NT2/D1 (cell line): ENCODE measurements at regions not wholly inside any gene's neighbourhood (a gene's known extent, or its start where the extent isn't known, plus 50 kb on each side); places are given as distances from the start of the nearest gene placed in this dataset.

Experiments used
- YY1 ChIP-seq: IDR thresholded peaks from 2 replicates; pipeline ENCODE4 v1.6.1; 2011; ENCODE audit not compliant: insufficient read length, insufficient read depth
- ZNF274 ChIP-seq: IDR thresholded peaks from 2 replicates; pipeline ENCODE4 v1.6.1; 2011; ENCODE audit warnings: mild to moderate bottlenecking, low read depth, low read length

- TF ChIP-seq YY1 (no peak), ZNF274 (no peak)
Measured at GRCh38 chr10:30691639-30692015, 62.1 kb upstream of the LYZL2 start.
